AG09319 (cell line): ENCODE measurements at regions not wholly inside any gene's neighbourhood (a gene's known extent, or its start where the extent isn't known, plus 50 kb on each side); places are given as distances from the start of the nearest gene placed in this dataset.

ENCODE experiments used
- DNase-seq: peaks from one replicate; pipeline ENCODE4 v3.0.0-alpha.2; 2010; ENCODE audit warnings: low read depth; ENCODE audit errors: extremely low read depth
- CTCF ChIP-seq: IDR thresholded peaks from 2 replicates; pipeline ENCODE4 v1.5.1; 2011; ENCODE audit warnings: low read depth, mild to moderate bottlenecking, inconsistent platforms, low read length, moderate library complexity

GRCh38 chr2:53475321-53475720 lies 292.3 kb upstream of the CHAC2 start:
- no peak for DNase-seq
- TF ChIP-seq CTCF, result no peak

- no peak for TF ChIP-seq CTCF
- no peak for DNase-seq
Observed at GRCh38 chr2:53474914-53475313, 292.7 kb upstream of the CHAC2 start.

GRCh38 chr2:53473775-53474311 lies 293.8 kb upstream of the CHAC2 start:
- DNase-seq, result no peak
- TF ChIP-seq CTCF, result no peak

GRCh38 chr2:53473236-53473635 lies 294.4 kb upstream of the CHAC2 start:
- DNase-seq, result no peak

GRCh38 chr2:53467467-53468180 lies 300.0 kb upstream of the CHAC2 start:
- no peak for DNase-seq
- no peak for TF ChIP-seq CTCF

More at GRCh38 chr2:53473236-53473635, 294.4 kb upstream of the CHAC2 start:
- no peak for TF ChIP-seq CTCF

GRCh38 chr2:53463806-53464726 lies 303.5 kb upstream of the CHAC2 start:
- no peak for TF ChIP-seq CTCF
- no peak for DNase-seq

GRCh38 chr2:53460937-53461336 lies 306.7 kb upstream of the CHAC2 start:
- TF ChIP-seq CTCF, result no peak

More at GRCh38 chr2:53460937-53461336, 306.7 kb upstream of the CHAC2 start:
- DNase-seq, result no peak
